Heart right ventricle (tissue), 16 donors: ENCODE measurements at regions not wholly inside any gene's neighbourhood (a gene's known extent, or its start where the extent isn't known, plus 50 kb on each side); places are given as distances from the start of the nearest gene placed in this dataset.
"Not testable (repeated sequence)": the region's sequence is repeated elsewhere in the genome, so short reads cannot be mapped to it uniquely, and the experiment has no call there.

Experiments
- ATAC-seq, 8 donors: fragments of 200-7000 bp; cut with Tn5 transposase; one replicate each; pipeline ENCODE4 v1.9.1; 2020; ENCODE audit warnings: mild to moderate bottlenecking in 8 of 8, moderate library complexity in 8 of 8, moderate number of reproducible peaks in 1 of 8
- DNase-seq, 2 donors: peaks; one replicate each; pipeline ENCODE4 v3.0.0-alpha.2; 2020
- H3K27ac ChIP-seq, 10 donors: fragments of 200-600 bp; sonication (generic) in 2 of 10; one replicate each; pipeline versions ENCODE4 v1.5.0 to v1.8.0; 2020 to 2022; ENCODE audit warnings: mild to moderate bottlenecking in 3 of 10
- H3K27me3 ChIP-seq, 7 donors: fragments of 200-600 bp; one replicate each; pipeline ENCODE4 v1.8.0; 2021 to 2022; ENCODE audit warnings: mild to moderate bottlenecking in 2 of 7
- H3K36me3 ChIP-seq, 9 donors: fragments of 200-600 bp; sonication (generic) in 1 of 9; one replicate each; pipeline versions ENCODE4 v1.5.0 to v1.8.0; 2020 to 2022; ENCODE audit warnings: mild to moderate bottlenecking in 2 of 9
- H3K4me1 ChIP-seq, 9 donors: fragments of 200-600 bp; sonication (generic) in 1 of 9; one replicate each; pipeline versions ENCODE4 v1.5.0 to v1.8.0; 2020 to 2022; ENCODE audit warnings: mild to moderate bottlenecking in 4 of 9
- H3K4me3 ChIP-seq, 10 donors: fragments of 200-600 bp; sonication (generic) in 2 of 10; one replicate each; pipeline versions ENCODE4 v1.5.0 to v1.8.0; 2020 to 2022; ENCODE audit warnings: mild to moderate bottlenecking in 7 of 10, moderate library complexity in 2 of 10
- H3K9me3 ChIP-seq, 11 donors: fragments of 200-600 bp in 10 of 11; sonication (generic) in 2 of 11; one replicate each; pipeline versions ENCODE4 v1.5.0 to v1.8.0; 2013 to 2022; ENCODE audit warnings: mild to moderate bottlenecking in 2 of 11, control low read depth in 1 of 11, moderate library complexity in 1 of 11
- WGBS, 2 donors: extraction: QIAGEN DNeasy Blood & Tissue Kit; methylation state at CpG; one replicate each; pipeline ENCODE4 v1.1.7; 2013; ENCODE audit warnings: inconsistent platforms in 1 of 2; 5-methylcytosine and 5-hydroxymethylcytosine counted together
- intact Hi-C, 10 donors: fragments of 100-400 bp; cut with DNase I; formaldehyde crosslinking; loops; one replicate each; pipeline versions ENCODE4 v1.11.1 to v1.14.2; 2022
- TF ChIP-seq, protein P1 (sequence below), 9 donors: fragments of 200-600 bp; sonication (generic) in 2 of 9; IDR thresholded peaks; one replicate each; pipeline versions ENCODE4 v1.5.0 to v1.8.0; 2021 to 2022; ENCODE audit warnings: antibody characterized with exemption in 9 of 9, mild to moderate bottlenecking in 5 of 9, moderate library complexity in 1 of 9
- donor health status: Arrhythmogenic right ventricular cardiomyopathy.
- donor health status: ischemic (EF 13 %, LVEDD 7.1; RV severe dilation, severe dysfunction).
- donor health status: healthy with polysubstance abuse.
- donor health status: DM: no; HTN: yes; CAD: no.
- donor health status: DM: no; HTN: no; CAD: no.
- donor health status: ischemic (EF 25% LVEDD 6.9; RV normal size, moderate dysfunction).
- donor health status: ischemic (EF 25% LVEDD 5.7; RV mildly dilated, moderate dysfunction).
- donor health status: healthy.
- donor health status: DM: yes; HTN: yes; CAD: no.
- donor health status: Ischemic cardiomyopathy.
- donor health status: ischemic (EF 35%, LVEDD 5.7; RV mildly dilated, moderate dysfunction).
- donor health status: nonischemic (EF 11% LVEDD 7.7; RV severe dilation, severe dysfunction).
- donor health status: DM: yes; HTN: yes; CAD: no.
- donor health status: PGD.
- donor health status: ischemic (EF 29% LVEDD 5.4; RV normal size, mild dysfunction).
- donor health status: nonischemic (EF 23%, LVEDD 6.1; RV moderate dilation, normal function).

DNA sequence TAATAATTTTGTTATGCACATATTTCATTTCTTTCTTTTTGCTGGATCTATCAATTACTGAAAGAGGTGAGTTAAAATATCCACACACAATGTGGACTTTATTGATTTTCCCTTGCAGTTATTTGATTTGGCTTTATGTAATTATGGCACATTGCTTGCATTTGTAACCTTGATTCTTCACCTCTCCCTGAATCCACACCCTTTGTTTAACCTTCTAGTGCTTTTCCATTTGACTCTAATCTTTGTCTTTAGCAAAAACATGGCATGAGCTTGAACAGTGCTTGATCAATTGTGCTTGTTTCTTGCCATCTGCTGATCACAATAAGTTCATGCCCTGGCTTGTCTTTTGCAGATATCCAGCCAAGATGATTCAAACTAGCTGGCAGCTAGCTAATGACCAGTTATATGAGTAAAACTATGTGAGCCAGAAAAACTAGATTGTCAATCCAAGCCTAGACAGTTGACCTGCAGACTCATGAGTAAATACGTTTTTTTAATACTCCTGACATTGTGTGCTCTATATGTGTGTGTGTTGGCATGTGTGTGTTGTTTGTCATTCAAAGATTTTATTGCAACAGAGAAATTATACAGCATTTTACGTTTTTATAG lies 899.2 kb downstream of the NCAM2 start:
- Histone ChIP-seq H3K27ac (no peak overlapping the region), H3K36me3 (no peaks in the 10 kb centered on the region), H3K27me3 (no peaks in the 10 kb centered on the region), H3K4me3 (no peak overlapping the region), H3K4me1 (no peaks in the 10 kb centered on the region), H3K9me3 (peaks cover 0 to 37% (median 8%) of the 10 kb centered on the region in 11 donors)
- 57 to 61% methylated on average over 2 of the region's 2 CpGs for WGBS, 2 donors
- TF ChIP-seq, protein P1, sequence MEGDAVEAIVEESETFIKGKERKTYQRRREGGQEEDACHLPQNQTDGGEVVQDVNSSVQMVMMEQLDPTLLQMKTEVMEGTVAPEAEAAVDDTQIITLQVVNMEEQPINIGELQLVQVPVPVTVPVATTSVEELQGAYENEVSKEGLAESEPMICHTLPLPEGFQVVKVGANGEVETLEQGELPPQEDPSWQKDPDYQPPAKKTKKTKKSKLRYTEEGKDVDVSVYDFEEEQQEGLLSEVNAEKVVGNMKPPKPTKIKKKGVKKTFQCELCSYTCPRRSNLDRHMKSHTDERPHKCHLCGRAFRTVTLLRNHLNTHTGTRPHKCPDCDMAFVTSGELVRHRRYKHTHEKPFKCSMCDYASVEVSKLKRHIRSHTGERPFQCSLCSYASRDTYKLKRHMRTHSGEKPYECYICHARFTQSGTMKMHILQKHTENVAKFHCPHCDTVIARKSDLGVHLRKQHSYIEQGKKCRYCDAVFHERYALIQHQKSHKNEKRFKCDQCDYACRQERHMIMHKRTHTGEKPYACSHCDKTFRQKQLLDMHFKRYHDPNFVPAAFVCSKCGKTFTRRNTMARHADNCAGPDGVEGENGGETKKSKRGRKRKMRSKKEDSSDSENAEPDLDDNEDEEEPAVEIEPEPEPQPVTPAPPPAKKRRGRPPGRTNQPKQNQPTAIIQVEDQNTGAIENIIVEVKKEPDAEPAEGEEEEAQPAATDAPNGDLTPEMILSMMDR (IDR thresholded peaks at IDR 0.05): no peak
- intact Hi-C loops: no loop called here
- ATAC-seq (no peak), DNase-seq (no peak)

DNA sequence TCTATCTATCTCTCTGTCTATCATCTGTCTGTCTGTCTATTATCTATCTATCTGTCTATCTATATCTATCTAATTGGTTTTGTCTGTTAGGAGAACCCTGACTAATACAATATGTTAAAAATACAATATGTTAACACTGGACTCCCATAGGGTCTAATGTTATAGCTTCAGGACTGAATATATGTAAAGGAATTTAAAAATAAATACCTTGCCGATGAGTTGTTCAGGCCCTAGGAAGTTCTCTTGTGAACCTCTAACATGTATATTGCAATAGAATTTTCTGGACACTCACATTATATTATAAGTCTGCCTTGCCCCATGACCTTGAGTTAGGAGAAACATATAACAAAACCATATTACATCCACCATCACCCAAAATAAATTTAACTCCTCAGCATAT lies 900.6 kb downstream of the NCAM2 start:
- TF ChIP-seq, protein P1 (IDR thresholded peaks at IDR 0.05): no peak
- intact Hi-C loops: no loop called here
- no peak overlapping the region for H3K27ac ChIP-seq
- DNase-seq: no peak
- H3K27me3 ChIP-seq: no peaks in the 10 kb centered on the region
- H3K4me3 ChIP-seq: no peak overlapping the region
- 93 to 94% methylated on average over 1 of the region's 1 CpG for WGBS, 2 donors
- H3K4me1 ChIP-seq: no peaks in the 10 kb centered on the region
- ATAC-seq: no peak
- H3K36me3 ChIP-seq: no peaks in the 10 kb centered on the region
- H3K9me3 ChIP-seq: peaks cover 0 to 23% (median 0%) of the 10 kb centered on the region in 11 donors

DNA sequence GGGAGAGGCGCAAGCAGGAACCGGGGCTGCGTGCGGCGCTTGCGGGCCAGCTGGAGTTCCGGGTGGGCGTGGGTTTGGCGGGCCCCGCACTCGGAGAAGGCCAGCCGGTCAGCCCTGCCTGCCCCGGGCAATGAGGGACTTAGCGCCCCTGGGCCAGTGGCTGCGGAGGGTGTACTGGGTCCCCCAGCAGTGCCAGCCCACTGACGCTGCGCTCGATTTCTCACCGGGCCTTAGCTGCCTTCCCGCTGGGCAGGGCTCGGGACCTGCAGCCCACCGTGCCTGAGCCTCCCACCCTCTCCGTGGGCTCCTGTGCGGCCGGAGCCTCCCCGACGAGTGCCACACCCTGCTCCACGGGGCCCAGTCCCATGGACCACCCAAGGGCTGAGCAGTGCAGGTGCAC lies 904.2 kb downstream of the NCAM2 start:
- intact Hi-C loops: not testable (repeated sequence)

DNA sequence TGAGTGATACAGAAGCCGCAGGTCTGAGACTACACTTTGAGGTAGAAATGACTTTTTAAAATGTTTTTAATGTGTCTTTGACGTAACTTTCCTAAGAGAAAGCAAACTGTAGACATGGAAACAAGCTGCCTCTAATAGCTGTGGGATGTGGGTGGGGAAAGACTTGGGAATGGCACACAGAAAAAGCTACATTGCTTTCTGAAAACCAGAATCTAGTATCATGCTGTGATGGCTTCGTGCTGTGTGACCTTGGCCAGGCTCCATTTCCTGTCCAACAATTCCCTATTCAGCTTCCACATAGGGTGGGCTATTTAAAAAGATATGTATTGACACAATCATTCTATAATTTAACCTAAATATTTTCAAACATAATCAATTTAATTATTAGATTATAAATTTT lies 909.1 kb downstream of the NCAM2 start:
- DNase-seq: no peak

More for the DNA sequence above, 904.2 kb downstream of the NCAM2 start:
- not testable (repeated sequence) for H3K9me3 ChIP-seq, H3K27ac ChIP-seq, H3K4me1 ChIP-seq, DNase-seq, H3K36me3 ChIP-seq, H3K27me3 ChIP-seq, ATAC-seq, H3K4me3 ChIP-seq
- 94% methylated on average over 27 to 28 of the region's 28 CpGs for WGBS, 2 donors

DNA sequence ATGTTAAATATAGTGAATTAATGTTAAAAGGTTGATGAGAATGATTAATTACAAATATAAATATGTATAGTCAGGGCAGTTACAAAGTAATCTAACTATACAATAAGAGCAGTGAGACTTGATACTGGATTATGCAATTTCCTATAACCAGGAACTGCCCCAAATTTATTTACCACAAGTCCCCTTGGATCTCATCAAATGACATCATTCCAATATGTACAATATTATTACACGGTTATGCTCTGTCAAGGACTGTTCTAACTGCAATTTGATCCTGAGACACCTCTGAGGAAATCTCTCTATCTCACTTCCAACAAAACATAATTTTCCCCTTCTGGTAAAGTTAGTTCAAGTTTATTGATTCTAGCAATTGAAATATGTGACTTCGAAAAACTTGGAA lies 917.6 kb downstream of the NCAM2 start:
- no peaks in the 10 kb centered on the region for H3K4me1 ChIP-seq
- H3K4me3 ChIP-seq: no peak overlapping the region
- no peak for DNase-seq
- no peaks in the 10 kb centered on the region for H3K9me3 ChIP-seq
- no peak for ATAC-seq
- no peaks in the 10 kb centered on the region for H3K27me3 ChIP-seq
- no peaks in the 10 kb centered on the region for H3K36me3 ChIP-seq
- intact Hi-C loops: no loop called here
- WGBS, 2 donors: 51 to 72% methylated on average over 2 of the region's 2 CpGs
- no peak overlapping the region for H3K27ac ChIP-seq
- TF ChIP-seq, protein P1 (IDR thresholded peaks at IDR 0.05): no peak

More for the DNA sequence above, 909.1 kb downstream of the NCAM2 start:
- WGBS, 2 donors: 57% methylated on average over 3 of the region's 3 CpGs
- Histone ChIP-seq H3K36me3 (no peaks in the 10 kb centered on the region), H3K4me1 (no peaks in the 10 kb centered on the region), H3K9me3 (peaks cover 0 to 11% (median 0%) of the 10 kb centered on the region in 11 donors), H3K4me3 (no peak overlapping the region), H3K27ac (no peak overlapping the region), H3K27me3 (no peaks in the 10 kb centered on the region)
- intact Hi-C loops: no loop called here
- ATAC-seq: no peak
- TF ChIP-seq, protein P1 (IDR thresholded peaks at IDR 0.05): no peak
